H1 (cell line): ENCODE measurements at regions not wholly inside any gene's neighbourhood (a gene's known extent, or its start where the extent isn't known, plus 50 kb on each side); places are given as distances from the start of the nearest gene placed in this dataset.

Experiments used
- CTCF ChIA-PET: fragments of 300-600 bp; sonication (Branson Sonifier 250); formaldehyde crosslinking; loops from one replicate; lab custom pipeline; 2021; ENCODE audit not compliant: partially characterized antibody; lab: Charles Lee
- POLR2A ChIA-PET: fragments of 300-600 bp; sonication (Branson Sonifier 250); formaldehyde crosslinking; loops from one replicate; lab custom pipeline; 2021; ENCODE audit warnings: inconsistent platforms; ENCODE audit not compliant: partially characterized antibody; lab: Charles Lee
- DNase-seq, 2 experiments: peaks; one replicate each; pipeline versions ENCODE4 v3.0.0 to v3.0.0-alpha.2; 2010 to 2022; ENCODE audit warnings: low spot score in 2 of 2, low read depth in 1 of 2, mixed read lengths in 1 of 2
- FAIRE-seq: peaks from 2 replicates; lab custom pipeline; 2011; peaks lifted over from hg19 to GRCh38; lab: Jason Lieb, UNC
- H2AFZ ChIP-seq: 2 replicates; pipeline ENCODE4 v1.8.1; 2012; ENCODE audit warnings: low read length, inconsistent platforms
- H2AK5ac ChIP-seq: 2 replicates; pipeline ENCODE4 v1.6.1; 2013; ENCODE audit warnings: low read depth, low read length
- H2BK120ac ChIP-seq: replicated peaks from 2 replicates; pipeline ENCODE3; 2013; ENCODE audit warnings: low read depth, low read length, inconsistent platforms
- H2BK12ac ChIP-seq: 2 replicates; pipeline ENCODE4 v1.6.1; 2013; ENCODE audit warnings: low read depth, low read length
- H2BK15ac ChIP-seq: 2 replicates; pipeline ENCODE4 v1.6.1; 2013; ENCODE audit warnings: low read length
- H2BK20ac ChIP-seq: 2 replicates; pipeline ENCODE4 v1.6.1; 2013; ENCODE audit warnings: low read length
- H2BK5ac ChIP-seq: 2 replicates; pipeline ENCODE4 v1.6.1; 2013; ENCODE audit warnings: low read depth, low read length
- H3K14ac ChIP-seq: 2 replicates; pipeline ENCODE4 v1.6.1; 2013; ENCODE audit warnings: inconsistent platforms; ENCODE audit not compliant: insufficient read length
- H3K18ac ChIP-seq: 2 replicates; pipeline ENCODE4 v1.6.1; 2013; ENCODE audit warnings: low read length; ENCODE audit errors: extremely low read depth
- H3K23ac ChIP-seq: 2 replicates; pipeline ENCODE4 v1.6.1; 2013; ENCODE audit warnings: inconsistent platforms; ENCODE audit not compliant: insufficient read length
- H3K23me2 ChIP-seq: 2 replicates; pipeline ENCODE4 v1.6.1; 2013; ENCODE audit warnings: low read depth, low read length
- H3K27ac ChIP-seq: 2 replicates; pipeline ENCODE4 v1.6.1; 2011; ENCODE audit warnings: low read depth, low read length, inconsistent platforms
- H3K27me3 ChIP-seq, 4 experiments: replicated peaks in 1 of 4; 1 replicate in 1 of 4; 2 replicates in 3 of 4; pipeline versions ENCODE4 v1.6.1 to v1.8.1; 2011 to 2013; ENCODE audit warnings: low read length in 3 of 4, mild to moderate bottlenecking in 3 of 4, inconsistent platforms in 2 of 4, mixed read lengths in 2 of 4, moderate library complexity in 1 of 4; ENCODE audit not compliant: control insufficient read depth in 3 of 4, insufficient read depth in 3 of 4; ENCODE audit errors: extremely low read depth in 1 of 4
- H3K36me3 ChIP-seq, 4 experiments: 2 replicates each; pipeline versions ENCODE4 v1.6.1 to v1.8.1; 2011 to 2013; ENCODE audit warnings: mild to moderate bottlenecking in 4 of 4, low read length in 3 of 4, moderate library complexity in 2 of 4, control low read depth in 1 of 4, inconsistent platforms in 1 of 4; ENCODE audit not compliant: insufficient read depth in 4 of 4, control insufficient read depth in 2 of 4
- H3K4ac ChIP-seq: replicated peaks from 2 replicates; pipeline ENCODE3; 2013; ENCODE audit warnings: low read length, low read depth, mixed read lengths, inconsistent platforms; ENCODE audit not compliant: insufficient read length
- H3K4me1 ChIP-seq, 4 experiments: replicated peaks in 1 of 4; 1 replicate in 1 of 4; 2 replicates in 3 of 4; pipeline versions ENCODE4 v1.6.1 to v1.8.1; 2011 to 2013; ENCODE audit warnings: low read length in 3 of 4, inconsistent platforms in 2 of 4, mixed read lengths in 1 of 4; ENCODE audit not compliant: insufficient read depth in 4 of 4, control insufficient read depth in 3 of 4
- H3K4me2 ChIP-seq, 2 experiments: 2 replicates each; pipeline versions ENCODE4 v1.6.1 to v1.8.1; 2011 to 2013; ENCODE audit warnings: low read depth in 2 of 2, low read length in 2 of 2, control low read depth in 1 of 2, inconsistent platforms in 1 of 2, mild to moderate bottlenecking in 1 of 2; ENCODE audit not compliant: insufficient read depth in 1 of 2
- H3K4me3 ChIP-seq, 4 experiments: fragments of 200-600, 300-600 bp in 1 of 4; sonication (generic), shearing (Covaris generic), sonication (Bioruptor Twin) in 1 of 4; 2 replicates each; pipeline versions ENCODE4 v1.5.1 to v1.8.1; 2011 to 2016; ENCODE audit warnings: low read length in 4 of 4, low read depth in 3 of 4, control low read depth in 2 of 4, inconsistent platforms in 2 of 4, mild to moderate bottlenecking in 2 of 4, mixed read lengths in 1 of 4, moderate library complexity in 1 of 4; ENCODE audit not compliant: insufficient read depth in 2 of 4; ENCODE audit errors: extremely low read depth in 1 of 4
- H3K56ac ChIP-seq: replicated peaks from 2 replicates; pipeline ENCODE3; 2013; ENCODE audit warnings: low read depth, mild to moderate bottlenecking, mixed read lengths, low read length, inconsistent platforms; ENCODE audit not compliant: insufficient read length
- H3K79me1 ChIP-seq: 2 replicates; pipeline ENCODE4 v1.6.1; 2013; ENCODE audit warnings: low read depth, low read length, control low read depth
- H3K79me2 ChIP-seq, 2 experiments: 2 replicates each; pipeline versions ENCODE4 v1.6.1 to v1.8.1; 2012 to 2013; ENCODE audit warnings: low read length in 2 of 2, mild to moderate bottlenecking in 2 of 2, inconsistent platforms in 1 of 2; ENCODE audit not compliant: insufficient read depth in 2 of 2, control insufficient read depth in 1 of 2
- H3K9ac ChIP-seq, 4 experiments: replicated peaks in 1 of 4; 1 replicate in 1 of 4; 2 replicates in 3 of 4; pipeline versions ENCODE4 v1.6.1 to v1.8.1; 2011 to 2013; ENCODE audit warnings: low read depth in 3 of 4, low read length in 3 of 4, control low read depth in 2 of 4, mild to moderate bottlenecking in 2 of 4, moderate library complexity in 2 of 4, inconsistent platforms in 1 of 4; ENCODE audit errors: extremely low read depth in 1 of 4
- H3K9me3 ChIP-seq, 2 experiments: 2 replicates each; pipeline versions ENCODE4 v1.6.1 to v1.8.1; 2012 to 2013; ENCODE audit warnings: mild to moderate bottlenecking in 2 of 2, moderate library complexity in 2 of 2, control low read depth in 1 of 2, inconsistent platforms in 1 of 2, low read depth in 1 of 2, low read length in 1 of 2, mixed read lengths in 1 of 2; ENCODE audit not compliant: insufficient read depth in 2 of 2
- H4K20me1 ChIP-seq, 2 experiments: replicated peaks in 1 of 2; 2 replicates each; pipeline versions ENCODE3 to v1.8.1; 2011 to 2013; ENCODE audit warnings: inconsistent platforms in 2 of 2, low read length in 2 of 2, mild to moderate bottlenecking in 1 of 2; ENCODE audit not compliant: insufficient read depth in 2 of 2, control insufficient read depth in 1 of 2
- H4K5ac ChIP-seq: 2 replicates; pipeline ENCODE4 v1.6.1; 2013; ENCODE audit warnings: low read length, low read depth, mixed read lengths, inconsistent platforms; ENCODE audit not compliant: insufficient read length
- H4K8ac ChIP-seq: 2 replicates; pipeline ENCODE4 v1.8.0; 2013; ENCODE audit warnings: mild to moderate bottlenecking, moderate library complexity, low read length, inconsistent platforms; ENCODE audit not compliant: insufficient read depth; ENCODE audit errors: extremely low read depth
- H4K91ac ChIP-seq: replicated peaks from 2 replicates; pipeline ENCODE3; 2013; ENCODE audit warnings: low read length, mixed read lengths, inconsistent platforms; ENCODE audit not compliant: insufficient read length
- BACH1 ChIP-seq: IDR thresholded peaks from 2 replicates; pipeline ENCODE4 v1.6.1; 2012; ENCODE audit warnings: low read length, improper control_type of control experiment
- BRCA1 ChIP-seq: IDR thresholded peaks from 2 replicates; pipeline ENCODE4 v1.6.1; 2012; ENCODE audit warnings: low read depth, low read length, improper control_type of control experiment
- CREB1 ChIP-seq: IDR thresholded peaks from 2 replicates; pipeline ENCODE4 v1.6.1; 2012; ENCODE audit warnings: inconsistent platforms
- CTBP2 ChIP-seq: IDR thresholded peaks from 2 replicates; pipeline ENCODE4 v1.7.0; 2011; ENCODE audit warnings: borderline replicate concordance, mild to moderate bottlenecking, moderate library complexity, mixed read lengths, low read length; ENCODE audit not compliant: insufficient read depth, insufficient read length
- HDAC6 ChIP-seq: IDR thresholded peaks from one replicate; pipeline ENCODE4 v1.7.1; 2012; ENCODE audit warnings: low read depth, mild to moderate bottlenecking, inconsistent platforms, low read length, moderate library complexity
- KDM4A ChIP-seq: IDR thresholded peaks from one replicate; pipeline ENCODE4 v1.7.1; 2012; ENCODE audit warnings: low read depth, mild to moderate bottlenecking, moderate library complexity, low read length, inconsistent platforms; ENCODE audit not compliant: severe bottlenecking
- PHF8 ChIP-seq: fragments of 200-600 bp; sonication (generic); conservative IDR thresholded peaks from 2 replicates; pipeline ENCODE4 v1.7.1; 2012; ENCODE audit warnings: low read depth, mild to moderate bottlenecking, inconsistent platforms, low read length, moderate library complexity
- USF2 ChIP-seq: IDR thresholded peaks from 2 replicates; pipeline ENCODE4 v1.6.1; 2011; ENCODE audit warnings: low read length, improper control_type of control experiment
- WGBS, 2 experiments: shearing (Covaris generic) in 1 of 2; methylation state at CpG; one replicate each; pipeline versions ENCODE4 v1.1.6 to v1.1.7; 2013 to 2015; ENCODE audit warnings: low lambda C conversion rate in 2 of 2, mixed read lengths in 2 of 2, inconsistent platforms in 1 of 2, low coverage in 1 of 2, missing lambda C conversion rate in 1 of 2; ENCODE audit not compliant: insufficient replicate concordance in 2 of 2, insufficient coverage in 1 of 2, insufficient read length in 1 of 2; ENCODE audit errors: extremely low coverage in 1 of 2, missing lambda C conversion rate in 1 of 2; 5-methylcytosine and 5-hydroxymethylcytosine counted together

DNA sequence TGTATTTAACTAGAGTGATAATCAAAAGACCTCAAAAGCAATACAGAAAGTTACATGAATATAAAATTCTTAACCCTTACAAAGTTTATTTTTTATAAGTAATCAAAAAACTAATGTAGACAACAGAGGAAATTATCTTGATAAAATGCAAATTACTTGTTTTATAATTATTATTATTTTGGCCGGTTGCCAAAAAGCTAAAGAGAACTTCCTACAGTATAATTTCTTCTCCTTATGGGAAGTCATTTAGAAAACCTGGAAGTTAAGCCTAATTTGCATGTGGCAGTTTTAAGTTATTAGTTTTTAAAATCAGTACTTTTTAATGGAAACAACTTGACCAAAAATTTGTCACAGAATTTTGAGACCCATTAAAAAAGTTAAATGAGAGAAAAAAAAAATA lies 621.3 kb upstream of the PCDH10 start:
- Histone ChIP-seq H2BK20ac (no peak overlapping the region), H3K23ac (no peak overlapping the region), H2BK12ac (no peak overlapping the region), H3K18ac (no peak overlapping the region), H4K91ac (no peak overlapping the region), H3K4me3 (no peak overlapping the region), H2BK15ac (no peak overlapping the region), H3K56ac (no peak overlapping the region), H3K36me3 (no peaks in the 10 kb centered on the region), H3K27ac (no peak overlapping the region), H3K79me1 (no peaks in the 10 kb centered on the region), H3K4me2 (no peak overlapping the region), H3K9ac (no peak overlapping the region), H2BK5ac (no peak overlapping the region), H4K8ac (no peak overlapping the region), H2AK5ac (no peak overlapping the region), H4K20me1 (no peaks in the 10 kb centered on the region), H3K23me2 (no peaks in the 10 kb centered on the region), H2AFZ (no peak overlapping the region), H3K4ac (no peak overlapping the region), H3K79me2 (no peaks in the 10 kb centered on the region), H3K9me3 (no peaks in the 10 kb centered on the region), H2BK120ac (no peak overlapping the region), H4K5ac (no peak overlapping the region), H3K4me1 (no peaks in the 10 kb centered on the region), H3K14ac (no peak overlapping the region), H3K27me3 (no peaks in the 10 kb centered on the region)
- DNase-seq (no peak), FAIRE-seq (no peak)
- no peak for TF ChIP-seq CREB1
- TF ChIP-seq USF2: no peak
- no peak for TF ChIP-seq CTBP2
- no peak for TF ChIP-seq BACH1
- TF ChIP-seq PHF8: no peak
- no peak for TF ChIP-seq BRCA1
- TF ChIP-seq KDM4A: no peak
- no peak for TF ChIP-seq HDAC6
- ChIA-PET POLR2A (no interaction called here), CTCF (interaction anchor here (0.6 to 1.1 kb wide), 2 partner anchors 37 to 58 kb away, joined by 3 read pairs; no protein-coding TSS in a partner anchor)
- 86% methylated on average over 1 of the region's 1 CpG; no CpG with 5 or more reads in 1 of the 2 experiments for WGBS, 2 experiments
